GM19372 (cell line): ENCODE measurements at regions not wholly inside any gene's neighbourhood (a gene's known extent, or its start where the extent isn't known, plus 50 kb on each side); places are given as distances from the start of the nearest gene placed in this dataset.

ENCODE experiments used
- ATAC-seq: cut with Tn5 transposase; IDR thresholded peaks from one replicate; pipeline ENCODE4 v1.9.1; 2021; ENCODE audit warnings: mild to moderate bottlenecking, low read depth, moderate library complexity; ENCODE audit not compliant: unreplicated experiment

DNA sequence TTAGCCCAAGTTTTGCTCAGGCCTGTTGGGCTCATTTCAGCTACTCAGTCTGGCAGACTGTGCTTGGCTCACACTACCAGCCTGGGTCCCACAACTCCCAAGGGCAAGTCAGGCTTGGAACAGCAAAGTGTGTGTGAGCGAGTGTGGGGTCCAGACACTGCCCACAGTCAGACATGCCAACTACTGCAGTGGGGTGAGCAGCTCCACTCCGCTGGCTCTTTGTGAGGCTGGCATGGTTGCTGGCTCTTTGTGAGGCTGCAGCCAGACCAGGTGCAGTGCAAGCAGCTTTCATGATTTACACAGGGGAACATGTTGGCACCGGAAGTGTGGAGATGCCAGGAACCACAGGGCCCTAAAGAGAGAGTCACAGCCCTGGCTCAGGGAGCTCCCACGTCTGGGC, 606.7 kb upstream of the FAM174A start:
- no peak for ATAC-seq

DNA sequence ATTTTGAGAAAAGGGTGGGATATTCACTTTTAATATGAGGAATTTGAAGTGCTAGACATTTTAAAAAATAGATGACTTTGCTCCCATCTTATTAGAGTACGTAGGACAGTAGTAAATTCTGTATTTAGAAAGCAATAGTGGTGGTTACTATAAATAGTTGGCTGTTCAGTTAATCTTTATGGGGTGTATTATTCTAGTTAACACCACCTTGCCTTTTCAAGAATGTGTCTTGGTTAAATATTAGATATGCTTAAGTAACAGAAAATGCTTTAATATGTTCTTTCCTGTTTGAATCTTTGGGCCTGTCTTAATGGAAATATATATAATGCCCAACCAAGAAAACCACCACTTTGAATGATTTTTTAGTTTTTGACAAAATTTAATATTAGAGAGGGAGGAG, 608.7 kb upstream of the FAM174A start:
- no peak for ATAC-seq

GRCh38 chr5:99922386-99922785, 612.8 kb upstream of the FAM174A start:
- no peak for ATAC-seq

DNA sequence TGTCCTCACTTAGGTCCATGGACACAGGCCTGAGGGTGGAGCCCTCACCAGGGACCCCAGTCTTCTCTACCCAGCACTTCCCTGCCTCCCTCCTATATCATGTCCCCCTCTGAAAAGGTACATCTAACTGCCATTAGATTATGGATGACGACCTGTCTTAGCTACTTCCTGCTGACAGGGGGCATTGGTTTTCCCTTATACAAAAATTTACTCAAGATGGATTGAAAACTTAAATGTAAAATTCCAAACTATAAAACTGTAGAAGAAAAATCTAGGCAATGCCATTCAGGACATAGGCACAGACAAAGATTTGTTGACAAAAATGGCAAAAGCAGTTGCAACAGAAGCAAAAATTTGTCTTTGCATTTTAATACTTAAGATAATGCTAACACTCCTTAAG, 623.2 kb upstream of the FAM174A start:
- ATAC-seq, result no peak

GRCh38 chr5:99906776-99907175, 628.4 kb upstream of the FAM174A start:
- no peak for ATAC-seq

- no peak for ATAC-seq
These were observed 633.2 kb upstream of the FAM174A start for GRCh38 chr5:99901972-99902371.

DNA sequence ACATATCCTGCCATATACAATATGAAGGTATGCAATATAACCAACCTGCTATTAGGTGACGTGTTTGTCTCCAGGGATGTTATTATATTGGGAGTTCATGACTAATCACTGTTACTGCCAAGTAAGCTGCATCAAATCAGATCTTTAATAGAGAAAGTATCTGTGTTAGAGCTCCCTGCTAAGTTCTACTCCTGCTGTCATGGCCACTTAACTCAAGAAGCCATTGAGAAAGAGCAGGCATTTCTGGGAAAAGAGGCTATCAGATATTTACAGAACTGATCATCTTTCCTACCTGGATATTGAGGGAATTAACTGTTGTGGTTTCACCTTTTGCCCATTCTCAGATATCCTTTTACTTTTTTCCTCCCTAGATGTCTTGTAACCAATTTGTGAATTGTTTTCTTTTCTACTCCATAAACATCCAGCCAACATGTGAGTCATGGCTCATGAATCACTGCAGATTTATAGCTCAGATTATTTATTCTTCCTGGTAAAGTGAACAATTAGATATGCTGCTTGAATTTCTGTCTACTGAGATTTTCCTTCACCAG, 634.8 kb upstream of the FAM174A start:
- no peak for ATAC-seq

DNA sequence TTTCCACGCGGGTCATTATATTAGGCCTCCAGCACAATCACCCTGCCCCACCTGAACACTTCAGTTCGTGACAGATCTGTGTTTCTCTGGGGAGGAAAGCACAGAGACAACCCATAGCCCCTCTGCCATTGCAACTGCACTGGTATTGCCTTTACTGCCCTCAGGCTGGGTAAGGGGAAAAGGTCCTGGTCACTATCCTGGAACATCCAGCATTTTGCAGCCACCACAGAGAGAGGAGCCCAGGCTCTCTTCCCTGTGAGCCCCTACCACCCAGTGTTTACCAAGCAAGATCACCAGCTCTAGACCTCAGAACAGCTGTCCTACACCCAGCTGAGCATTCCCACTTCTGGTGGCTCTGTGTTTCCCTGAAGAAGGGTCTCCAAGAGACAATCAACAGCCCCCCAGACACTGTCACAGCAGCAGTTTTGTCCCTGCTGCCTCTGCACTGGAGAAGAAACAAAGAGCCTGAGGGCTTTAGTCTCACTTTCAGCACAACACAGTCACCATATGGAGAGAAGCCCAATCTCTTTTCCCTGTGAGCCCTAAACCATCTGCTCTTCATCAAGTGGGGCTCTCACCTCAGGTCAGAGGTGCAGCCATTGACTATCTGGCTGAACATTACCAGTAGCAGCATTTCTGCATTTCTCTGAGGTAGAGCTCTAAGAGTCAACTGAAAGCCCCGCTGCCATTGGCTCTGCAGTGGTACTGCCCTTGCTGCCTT, 655.2 kb upstream of the FAM174A start:
- ATAC-seq, result no peak

GRCh38 chr5:99878830-99879229, 656.3 kb upstream of the FAM174A start:
- ATAC-seq, result no peak

- no peak for ATAC-seq
These were observed 668.4 kb upstream of the FAM174A start for GRCh38 chr5:99866740-99867139.

GRCh38 chr5:99865159-99865558, 670.0 kb upstream of the FAM174A start:
- no peak for ATAC-seq

DNA sequence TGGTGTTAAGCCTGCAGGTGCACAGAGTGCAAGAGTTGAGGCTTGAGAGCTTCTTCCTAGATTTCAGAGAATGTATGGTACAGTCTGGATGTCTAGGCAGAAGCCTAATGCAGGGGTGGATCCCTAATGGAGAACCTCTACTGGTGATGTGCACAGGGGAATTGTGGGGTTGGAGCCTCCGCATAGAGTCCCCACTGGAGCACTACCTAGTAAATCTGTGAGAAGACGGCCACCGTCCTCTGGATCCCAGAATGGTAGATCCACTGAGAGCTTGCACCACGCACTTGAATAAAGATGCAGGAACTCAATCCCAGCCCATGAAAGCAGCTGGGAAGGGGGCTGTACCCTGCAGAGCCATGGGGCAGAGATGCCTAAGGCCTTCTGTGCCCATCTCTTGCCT, 699.4 kb upstream of the FAM174A start:
- no peak for ATAC-seq

DNA sequence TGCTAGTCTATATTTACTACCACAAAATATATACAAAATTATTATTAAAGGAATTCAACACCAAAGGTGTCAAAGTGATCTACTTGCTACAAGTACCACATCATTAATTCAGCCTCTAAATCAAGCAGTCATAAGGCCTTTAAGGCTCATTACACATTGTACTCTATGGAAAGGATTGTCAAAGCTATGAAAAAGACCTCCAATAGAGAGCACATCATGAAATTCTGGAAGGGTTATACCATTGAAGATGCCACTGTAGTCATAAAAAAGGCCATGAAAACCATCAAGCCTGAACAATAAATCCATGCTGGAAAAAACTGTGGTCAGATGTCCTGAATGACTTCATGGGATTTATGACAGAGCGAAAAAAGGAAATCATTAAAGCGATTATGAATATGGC, 708.0 kb upstream of the FAM174A start:
- no peak for ATAC-seq

DNA sequence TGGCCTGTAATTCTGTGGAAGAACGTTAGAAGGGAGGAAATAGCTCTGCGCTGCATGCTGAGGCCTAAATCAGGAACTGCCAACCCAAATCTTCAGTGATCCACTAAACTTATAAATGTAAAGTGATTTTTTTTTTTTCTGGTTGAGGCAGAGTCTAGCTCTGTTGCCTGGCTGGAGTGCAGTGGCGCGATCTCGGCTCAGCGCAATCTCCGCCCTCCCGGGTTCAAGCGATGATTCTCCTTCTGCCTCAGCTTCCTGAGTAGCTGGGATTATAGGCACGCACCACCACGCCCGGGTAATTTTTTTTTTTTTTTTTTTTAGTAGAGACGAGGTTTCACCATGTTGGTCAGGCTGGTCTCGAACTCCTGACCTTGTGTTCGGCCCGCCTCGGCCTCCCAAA, 717.4 kb upstream of the FAM174A start:
- no peak for ATAC-seq

GRCh38 chr5:99814321-99815063, 720.7 kb upstream of the FAM174A start:
- ATAC-seq, result no peak

GRCh38 chr5:99808657-99809230, 726.4 kb upstream of the FAM174A start:
- ATAC-seq, result no peak

GRCh38 chr5:99807346-99807745, 727.8 kb upstream of the FAM174A start:
- ATAC-seq, result no peak

GRCh38 chr5:99795031-99795430, 740.1 kb upstream of the FAM174A start:
- no peak for ATAC-seq

DNA sequence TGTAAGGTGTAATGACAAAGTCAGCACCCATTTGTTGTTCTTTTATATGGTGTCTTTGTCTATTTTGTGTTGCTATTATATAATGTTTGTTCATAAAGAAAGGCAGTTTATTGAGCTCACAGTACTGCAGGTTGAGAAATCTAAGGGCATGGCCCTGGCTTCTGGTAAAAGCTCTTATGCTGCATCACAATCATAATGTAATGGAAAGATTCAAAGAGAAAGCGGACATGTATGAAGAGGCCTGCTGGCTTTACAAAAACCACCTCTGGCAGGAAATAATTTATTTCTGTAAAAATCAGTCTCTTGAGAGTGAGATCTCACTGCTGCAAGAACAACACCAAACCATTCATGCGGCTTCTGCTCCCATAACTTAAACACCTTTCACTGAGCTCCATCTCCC, 746.7 kb upstream of the FAM174A start:
- no peak for ATAC-seq

GRCh38 chr5:99775189-99775588, 760.0 kb upstream of the FAM174A start:
- no peak for ATAC-seq

GRCh38 chr5:99773290-99773689, 761.9 kb upstream of the FAM174A start:
- ATAC-seq, result no peak

DNA sequence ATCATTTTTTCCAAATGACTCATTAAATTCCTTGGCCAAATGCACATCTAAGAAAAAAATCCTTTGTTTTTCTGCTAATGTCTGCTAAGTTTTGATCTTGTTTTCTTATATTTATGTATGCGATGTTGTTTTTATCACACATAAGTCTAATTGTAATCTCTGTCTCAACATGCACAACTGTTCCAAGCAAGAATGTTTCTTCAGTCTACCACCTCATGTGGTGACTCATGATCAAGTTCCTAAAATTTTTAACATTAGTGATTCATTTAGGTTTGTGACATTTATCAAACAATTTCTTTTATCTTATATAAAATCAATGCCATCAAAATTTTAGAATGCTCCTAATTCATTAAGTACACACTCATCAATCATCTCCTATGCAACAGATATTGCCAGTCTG, 763.9 kb upstream of the FAM174A start:
- ATAC-seq, result no peak
